ENCODE measurements at regions not wholly inside any gene's neighbourhood (a gene's known extent, or its start where the extent isn't known, plus 50 kb on each side); places are given as distances from the start of the nearest gene placed in this dataset.

DNA sequence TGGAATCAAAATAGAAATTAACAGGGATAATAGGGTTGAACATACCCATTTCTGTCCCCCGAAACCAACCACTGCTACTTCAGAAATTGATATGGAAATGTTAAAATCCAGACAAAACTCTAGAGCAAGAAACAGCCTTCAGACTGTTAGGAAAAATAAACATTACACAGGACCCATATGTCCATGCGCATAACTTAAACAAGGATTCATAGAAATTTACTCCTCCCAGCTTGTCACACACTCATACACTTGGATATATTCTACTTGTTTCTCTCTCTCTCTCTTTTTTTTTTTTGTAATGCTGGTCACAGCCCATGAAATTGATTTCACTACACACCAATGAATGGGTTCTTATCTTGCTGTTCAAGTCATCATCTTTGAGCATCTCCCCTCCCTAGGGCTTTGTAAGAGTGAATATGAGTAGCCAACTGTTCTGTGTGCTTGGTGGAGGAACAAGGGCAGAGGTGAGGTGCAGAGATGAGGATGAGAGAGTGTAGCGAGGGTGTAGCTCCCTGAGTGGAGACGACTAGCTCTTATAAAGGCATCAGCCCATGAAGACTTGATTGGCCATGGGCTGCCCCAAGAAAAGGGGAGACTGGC is 61.8 kb upstream of the MLN start:
- H3K27me3 ChIP-seq (replicated peaks): peaks cover 4% of the 10 kb centered on the region
- DNase-seq: no peak
- in situ Hi-C loops (cut with HindIII; ENCODE audit: low pct_ligation_motif_present, low sequenced_read_pairs): no loop called here
- TF ChIP-seq, protein P1, sequence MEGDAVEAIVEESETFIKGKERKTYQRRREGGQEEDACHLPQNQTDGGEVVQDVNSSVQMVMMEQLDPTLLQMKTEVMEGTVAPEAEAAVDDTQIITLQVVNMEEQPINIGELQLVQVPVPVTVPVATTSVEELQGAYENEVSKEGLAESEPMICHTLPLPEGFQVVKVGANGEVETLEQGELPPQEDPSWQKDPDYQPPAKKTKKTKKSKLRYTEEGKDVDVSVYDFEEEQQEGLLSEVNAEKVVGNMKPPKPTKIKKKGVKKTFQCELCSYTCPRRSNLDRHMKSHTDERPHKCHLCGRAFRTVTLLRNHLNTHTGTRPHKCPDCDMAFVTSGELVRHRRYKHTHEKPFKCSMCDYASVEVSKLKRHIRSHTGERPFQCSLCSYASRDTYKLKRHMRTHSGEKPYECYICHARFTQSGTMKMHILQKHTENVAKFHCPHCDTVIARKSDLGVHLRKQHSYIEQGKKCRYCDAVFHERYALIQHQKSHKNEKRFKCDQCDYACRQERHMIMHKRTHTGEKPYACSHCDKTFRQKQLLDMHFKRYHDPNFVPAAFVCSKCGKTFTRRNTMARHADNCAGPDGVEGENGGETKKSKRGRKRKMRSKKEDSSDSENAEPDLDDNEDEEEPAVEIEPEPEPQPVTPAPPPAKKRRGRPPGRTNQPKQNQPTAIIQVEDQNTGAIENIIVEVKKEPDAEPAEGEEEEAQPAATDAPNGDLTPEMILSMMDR (IDR thresholded peaks at IDR 0.05; ENCODE audit: low read depth, low read length, missing control alignments): no peak
- no peak overlapping the region for H3K27ac ChIP-seq
- no peaks in the 10 kb centered on the region for H3K36me3 ChIP-seq (replicated peaks)
- no peak overlapping the region for H3K4me3 ChIP-seq (ENCODE audit: low read depth, low read length)

DNA sequence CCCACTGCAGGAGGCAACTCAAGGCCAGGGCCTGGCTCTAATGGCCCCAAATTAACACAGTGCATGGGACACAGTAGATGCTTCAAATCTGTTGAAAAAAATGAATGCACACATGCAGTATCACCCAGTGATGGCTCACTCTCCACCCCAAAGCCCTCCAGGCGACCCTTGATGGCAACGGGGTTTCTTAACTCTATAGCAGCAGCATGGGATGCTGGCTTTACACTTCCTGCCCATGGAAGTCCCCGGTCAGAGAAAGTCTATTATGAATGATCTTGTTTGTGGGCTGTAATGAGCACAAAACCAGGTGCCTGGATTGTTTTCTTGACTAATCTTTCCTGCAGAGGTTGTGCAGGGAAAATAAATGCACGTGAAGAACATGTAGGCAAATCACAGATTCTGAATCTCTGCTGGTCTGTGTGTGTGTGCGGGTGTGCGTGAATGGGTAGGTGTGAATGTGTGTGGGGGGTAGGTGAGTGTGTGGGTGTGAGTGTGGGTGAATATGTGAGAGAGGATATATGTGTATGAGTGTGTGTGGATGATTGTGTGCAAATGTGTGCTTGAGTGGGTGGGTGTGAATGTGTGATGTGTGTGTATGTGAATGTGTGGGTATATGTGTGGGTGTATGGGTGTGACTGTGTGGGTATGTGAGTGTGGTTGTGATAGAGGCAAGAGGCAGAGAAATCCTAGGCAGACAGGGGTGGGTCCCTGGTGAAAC is 60.1 kb upstream of the MLN start:
- H3K27me3 ChIP-seq (replicated peaks): no peaks in the 10 kb centered on the region
- H3K27ac ChIP-seq: no peak overlapping the region
- in situ Hi-C loops (cut with HindIII; ENCODE audit: low pct_ligation_motif_present, low sequenced_read_pairs): no loop called here
- TF ChIP-seq, protein P1 (IDR thresholded peaks at IDR 0.05; ENCODE audit: low read depth, low read length, missing control alignments): no peak
- H3K36me3 ChIP-seq (replicated peaks): no peaks in the 10 kb centered on the region
- DNase-seq: no peak
- no peak overlapping the region for H3K4me3 ChIP-seq (ENCODE audit: low read depth, low read length)

DNA sequence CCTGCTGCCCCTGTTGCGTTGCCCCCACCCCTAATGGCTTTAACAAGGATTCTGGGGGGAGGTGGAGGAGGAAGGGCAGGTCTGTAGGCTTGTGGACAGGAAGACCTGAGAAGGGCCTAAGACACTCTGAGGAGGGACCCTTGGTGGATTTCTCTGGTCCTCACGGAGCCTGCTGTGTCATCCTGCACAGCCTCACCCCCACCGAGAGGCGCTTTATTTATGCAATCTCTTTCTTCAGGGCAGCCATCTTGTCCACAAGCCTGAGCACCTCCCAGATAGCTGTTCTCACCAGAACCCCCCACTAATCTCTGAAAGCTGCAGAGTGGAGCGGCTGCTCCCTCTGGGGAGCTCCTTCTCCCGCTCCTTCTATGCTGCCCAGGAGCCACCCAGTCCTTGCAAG is 59.3 kb upstream of the MLN start:
- Histone ChIP-seq H3K36me3 (replicated peaks) (no peaks in the 10 kb centered on the region), H3K4me3 (ENCODE audit: low read depth, low read length) (no peak overlapping the region), H3K27ac (no peak overlapping the region), H3K27me3 (replicated peaks) (no peaks in the 10 kb centered on the region)
- no peak for DNase-seq
- in situ Hi-C loops (cut with HindIII; ENCODE audit: low pct_ligation_motif_present, low sequenced_read_pairs): no loop called here
- TF ChIP-seq, protein P1 (IDR thresholded peaks at IDR 0.05; ENCODE audit: low read depth, low read length, missing control alignments): no peak

DNA sequence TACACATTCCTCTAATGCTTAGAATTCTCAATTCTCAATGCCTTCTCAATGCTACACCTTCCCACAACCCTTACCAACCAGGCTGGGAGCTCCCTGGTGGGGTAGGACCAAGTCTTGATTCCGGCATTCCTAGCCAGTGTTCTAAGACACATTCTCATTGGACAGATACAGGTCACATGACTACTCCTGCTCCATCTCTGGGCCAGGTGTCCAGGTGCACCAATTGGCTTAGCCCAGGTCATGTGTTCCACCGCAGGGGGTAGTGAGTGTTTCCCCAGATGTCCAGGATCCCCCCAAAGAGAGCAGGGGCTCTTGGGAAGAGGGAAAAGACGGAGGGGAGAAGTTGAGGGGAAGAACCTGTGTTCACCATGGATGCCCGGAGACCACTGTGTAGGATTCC is 58.7 kb upstream of the MLN start:
- TF ChIP-seq, protein P1 (IDR thresholded peaks at IDR 0.05; ENCODE audit: low read depth, low read length, missing control alignments): no peak
- Histone ChIP-seq H3K4me3 (ENCODE audit: low read depth, low read length) (no peak overlapping the region), H3K36me3 (replicated peaks) (no peaks in the 10 kb centered on the region), H3K27ac (no peak overlapping the region), H3K27me3 (replicated peaks) (no peaks in the 10 kb centered on the region)
- no peak for DNase-seq
- in situ Hi-C loops (cut with HindIII; ENCODE audit: low pct_ligation_motif_present, low sequenced_read_pairs): no loop called here

DNA sequence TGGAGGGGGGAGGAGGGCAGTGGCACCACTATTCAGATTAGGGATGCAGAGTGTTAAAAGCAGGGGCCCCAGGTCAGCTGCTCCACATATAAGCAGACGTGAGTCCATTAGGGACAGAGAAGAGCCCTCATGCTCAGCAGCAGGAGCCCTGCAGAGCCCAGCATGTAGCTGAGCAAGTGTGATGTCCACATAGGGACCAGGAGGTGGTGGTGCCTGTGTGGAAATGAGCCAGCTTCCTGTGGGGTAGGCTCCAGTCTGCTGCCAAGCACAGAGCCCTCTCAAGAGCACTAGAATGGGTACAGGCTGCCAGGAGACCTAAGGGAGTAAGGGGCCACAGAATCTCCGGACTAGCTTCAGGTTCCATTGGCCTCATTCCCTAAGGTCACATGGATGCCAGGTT is 57.9 kb upstream of the MLN start:
- no peak for DNase-seq
- H3K27me3 ChIP-seq (replicated peaks): no peaks in the 10 kb centered on the region
- no peak overlapping the region for H3K4me3 ChIP-seq (ENCODE audit: low read depth, low read length)
- in situ Hi-C loops (cut with HindIII; ENCODE audit: low pct_ligation_motif_present, low sequenced_read_pairs): no loop called here
- TF ChIP-seq, protein P1 (IDR thresholded peaks at IDR 0.05; ENCODE audit: low read depth, low read length, missing control alignments): no peak
- no peak overlapping the region for H3K27ac ChIP-seq
- H3K36me3 ChIP-seq (replicated peaks): no peaks in the 10 kb centered on the region

Data from brain microvascular endothelial cell (primary cell).